SK-N-SH (cell line): ENCODE measurements at regions not wholly inside any gene's neighbourhood (a gene's known extent, or its start where the extent isn't known, plus 50 kb on each side); places are given as distances from the start of the nearest gene placed in this dataset.

Source experiments
- CTCF ChIA-PET: fragments of 300-600, 350-600 bp; formaldehyde crosslinking; extraction: SDS; loops from one replicate; lab custom pipeline; 2021; lab: Yijun Ruan, JAX
- POLR2A ChIA-PET: fragments of 350-600 bp; sonication (Branson Sonifier 250); formaldehyde crosslinking; extraction: SDS; loops from one replicate; lab custom pipeline; 2020; ENCODE audit warnings: antibody characterized with exemption, inconsistent platforms; lab: Yijun Ruan, JAX
- DNase-seq: peaks from one replicate; pipeline ENCODE4 v3.0.0; 2012
- H2AFZ ChIP-seq: fragments of 200-600 bp; sonication (generic); 2 replicates; pipeline ENCODE4 v1.8.1; 2016; ENCODE audit warnings: antibody characterized with exemption, mild to moderate bottlenecking, low read depth
- H3F3A ChIP-seq: fragments of 200-600 bp; sonication (generic); replicated peaks from 2 replicates; pipeline ENCODE3; 2016; ENCODE audit warnings: antibody characterized with exemption, mild to moderate bottlenecking; ENCODE audit not compliant: insufficient read depth
- H3K27ac ChIP-seq, 2 experiments: fragments of 200-500 bp in 1 of 2; fragments of 200-600 bp in 1 of 2; sonication (Bioruptor generic) in 1 of 2; sonication (generic), shearing (Covaris generic) in 1 of 2; 2 replicates each; pipeline versions ENCODE4 v1.5.1 to v1.6.1; 2014 to 2016; ENCODE audit warnings: low read depth in 2 of 2, inconsistent platforms in 1 of 2, low read length in 1 of 2, mild to moderate bottlenecking in 1 of 2, mixed read lengths in 1 of 2
- H3K27me3 ChIP-seq: fragments of 200-600 bp; sonication (generic), shearing (Covaris generic); 2 replicates; pipeline ENCODE4 v1.6.1; 2016; ENCODE audit warnings: mixed run types; ENCODE audit not compliant: insufficient read depth
- H3K36me3 ChIP-seq, 2 experiments: fragments of 200-500 bp in 1 of 2; fragments of 200-600 bp in 1 of 2; sonication (Bioruptor generic) in 1 of 2; sonication (generic) in 1 of 2; replicated peaks in 1 of 2; 2 replicates each; pipeline versions ENCODE3 to v1.5.1; 2014 to 2016; ENCODE audit warnings: low read length in 1 of 2, mild to moderate bottlenecking in 1 of 2; ENCODE audit not compliant: insufficient read depth in 2 of 2, control insufficient read depth in 1 of 2
- H3K4me1 ChIP-seq, 2 experiments: fragments of 200-500 bp in 1 of 2; fragments of 200-600 bp in 1 of 2; sonication (Bioruptor generic) in 1 of 2; sonication (generic), shearing (Covaris generic) in 1 of 2; 2 replicates each; pipeline versions ENCODE4 v1.5.1 to v1.6.1; 2014 to 2016; ENCODE audit warnings: low read depth in 1 of 2, low read length in 1 of 2, mixed run types in 1 of 2; ENCODE audit not compliant: insufficient read depth in 2 of 2, control insufficient read depth in 1 of 2
- H3K4me2 ChIP-seq: fragments of 200-600 bp; sonication (generic), shearing (Covaris generic); 2 replicates; pipeline ENCODE4 v1.6.1; 2017; ENCODE audit warnings: mixed run types
- H3K4me3 ChIP-seq, 2 experiments: fragments of 200-500 bp in 1 of 2; fragments of 200-600 bp in 1 of 2; sonication (Bioruptor generic) in 1 of 2; sonication (generic), shearing (Covaris generic) in 1 of 2; 2 replicates each; pipeline versions ENCODE4 v1.5.1 to v1.8.1; 2014 to 2016; ENCODE audit warnings: low read depth in 2 of 2, inconsistent platforms in 1 of 2, low read length in 1 of 2, mild to moderate bottlenecking in 1 of 2, mixed read lengths in 1 of 2, moderate library complexity in 1 of 2
- H3K79me2 ChIP-seq: fragments of 200-600 bp; sonication (generic); 2 replicates; pipeline ENCODE4 v1.8.1; 2017; ENCODE audit warnings: mild to moderate bottlenecking; ENCODE audit not compliant: insufficient read depth
- H3K9ac ChIP-seq: fragments of 200-600 bp; sonication (generic); 2 replicates; pipeline ENCODE4 v1.6.1; 2017; ENCODE audit warnings: mixed run types
- H3K9me2 ChIP-seq: fragments of 200-600 bp; sonication (generic); 2 replicates; pipeline ENCODE4 v1.6.1; 2017; ENCODE audit warnings: mixed run types
- H3K9me3 ChIP-seq: fragments of 200-600 bp; sonication (generic); 2 replicates; pipeline ENCODE4 v1.6.1; 2017; ENCODE audit warnings: mixed run types, mild to moderate bottlenecking, moderate library complexity
- H4K20me1 ChIP-seq: fragments of 200-600 bp; sonication (generic); 2 replicates; pipeline ENCODE4 v1.6.1; 2017; ENCODE audit warnings: mild to moderate bottlenecking, mixed run types; ENCODE audit not compliant: insufficient read depth
- CHD2 ChIP-seq: fragments of 150-350 bp; IDR thresholded peaks from 2 replicates; pipeline ENCODE4 v1.6.1; 2018; ENCODE audit warnings: low read length; ENCODE audit not compliant: partially characterized antibody
- EZH2phosphoT487 ChIP-seq: fragments of 200-600 bp; sonication (generic); IDR thresholded peaks from 2 replicates; pipeline ENCODE4 v1.6.1; 2017; ENCODE audit warnings: low read depth, mixed run types, mild to moderate bottlenecking, antibody characterized with exemption, moderate library complexity, borderline replicate concordance
- FOSL2 ChIP-seq: IDR thresholded peaks from 2 replicates; pipeline ENCODE4 v1.4.0; 2012; ENCODE audit warnings: low read depth, mild to moderate bottlenecking, moderate library complexity, borderline replicate concordance
- FOXJ3 ChIP-seq: sonication (generic); formaldehyde crosslinking; IDR thresholded peaks from 2 replicates; pipeline ENCODE4 v1.5.1; 2020; ENCODE audit warnings: mild to moderate bottlenecking, missing genetic modification reagents
- IRF3 ChIP-seq: fragments of 150-350 bp; IDR thresholded peaks from 2 replicates; pipeline ENCODE4 v1.6.1; 2016; ENCODE audit warnings: mild to moderate bottlenecking, low read depth, low read length
- JUND ChIP-seq: IDR thresholded peaks from 2 replicates; pipeline ENCODE4 v1.4.0; 2012
- MEF2A ChIP-seq: IDR thresholded peaks from 2 replicates; pipeline ENCODE4 v1.4.0; 2012; ENCODE audit warnings: low read depth, borderline replicate concordance
- MXI1 ChIP-seq: IDR thresholded peaks from 2 replicates; pipeline ENCODE4 v1.6.1; 2012; ENCODE audit warnings: mild to moderate bottlenecking, low read depth, low read length, improper control_type of control experiment
- NFIC ChIP-seq: IDR thresholded peaks from 2 replicates; pipeline ENCODE4 v1.4.0; 2012; ENCODE audit warnings: borderline replicate concordance
- POLR2AphosphoS5 ChIP-seq: IDR thresholded peaks from 2 replicates; pipeline ENCODE4 v1.6.1; 2012; ENCODE audit warnings: low read depth, low read length
- REST ChIP-seq: IDR thresholded peaks from 2 replicates; pipeline ENCODE4 v1.6.1; 2012; ENCODE audit warnings: mild to moderate bottlenecking, low read depth, low read length, moderate library complexity
- RFX5 ChIP-seq: IDR thresholded peaks from 2 replicates; pipeline ENCODE4 v1.6.1; 2012; ENCODE audit warnings: mild to moderate bottlenecking, improper control_type of control experiment, low read length
- RXRA ChIP-seq: IDR thresholded peaks from 2 replicates; pipeline ENCODE4 v1.4.0; 2012; ENCODE audit warnings: low read depth, mild to moderate bottlenecking, borderline replicate concordance
- TAF1 ChIP-seq: IDR thresholded peaks from 2 replicates; pipeline ENCODE4 v1.6.1; 2012; ENCODE audit warnings: low read depth, mild to moderate bottlenecking, low read length, moderate library complexity, borderline replicate concordance
- TCF12 ChIP-seq: IDR thresholded peaks from 2 replicates; pipeline ENCODE4 v1.4.0; 2012
- TEAD4 ChIP-seq: IDR thresholded peaks from 2 replicates; pipeline ENCODE4 v1.4.0; 2012; ENCODE audit warnings: mild to moderate bottlenecking, borderline replicate concordance; ENCODE audit not compliant: insufficient read depth
- USF2 ChIP-seq: fragments of 150-350 bp; IDR thresholded peaks from 2 replicates; pipeline ENCODE4 v1.6.1; 2017; ENCODE audit warnings: antibody characterized with exemption, low read length, low read depth, borderline replicate concordance
- ZBTB33 ChIP-seq: IDR thresholded peaks from 2 replicates; pipeline ENCODE4 v1.4.0; 2012; ENCODE audit warnings: low read depth, borderline replicate concordance
- WGBS: methylation state at CpG from one replicate; pipeline ENCODE4 v1.1.6; 2017; ENCODE audit warnings: low lambda C conversion rate; 5-methylcytosine and 5-hydroxymethylcytosine counted together
- TF ChIP-seq, protein P1 (sequence below): IDR thresholded peaks from 2 replicates; pipeline ENCODE4 v1.4.0; 2012; ENCODE audit warnings: low read depth, borderline replicate concordance

GRCh38 chr1:169044296-169044695 is 62.2 kb upstream of the ATP1B1 start:
- CTCF ChIA-PET: no interaction called here
- Histone ChIP-seq H3K27me3 (no peaks in the 10 kb centered on the region), H2AFZ (no peak overlapping the region), H3K4me2 (no peak overlapping the region), H4K20me1 (no peaks in the 10 kb centered on the region), H3K9ac (no peak overlapping the region), H3K4me3 (no peak overlapping the region), H3F3A (no peaks in the 10 kb centered on the region), H3K36me3 (no peaks in the 10 kb centered on the region), H3K27ac (no peak overlapping the region), H3K9me3 (no peaks in the 10 kb centered on the region), H3K9me2 (no peaks in the 10 kb centered on the region), H3K79me2 (no peaks in the 10 kb centered on the region), H3K4me1 (peaks cover 0 to 7% of the 10 kb centered on the region in 2 experiments; a peak in 1 of 4 replicates)
- POLR2A ChIA-PET: no interaction called here
- TF ChIP-seq REST (no peak), NFIC (no peak), EZH2phosphoT487 (no peak), ZBTB33 (no peak), FOXJ3 (CRISPR knock-in tag) (no peak), IRF3 (no peak), CHD2 (no peak), MXI1 (no peak), USF2 (no peak), FOSL2 (no peak), JUND (no peak), TEAD4 (no peak), MEF2A (no peak), RXRA (no peak), RFX5 (no peak), POLR2AphosphoS5 (no peak), TAF1 (no peak), TCF12 (no peak)
- TF ChIP-seq, protein P1, sequence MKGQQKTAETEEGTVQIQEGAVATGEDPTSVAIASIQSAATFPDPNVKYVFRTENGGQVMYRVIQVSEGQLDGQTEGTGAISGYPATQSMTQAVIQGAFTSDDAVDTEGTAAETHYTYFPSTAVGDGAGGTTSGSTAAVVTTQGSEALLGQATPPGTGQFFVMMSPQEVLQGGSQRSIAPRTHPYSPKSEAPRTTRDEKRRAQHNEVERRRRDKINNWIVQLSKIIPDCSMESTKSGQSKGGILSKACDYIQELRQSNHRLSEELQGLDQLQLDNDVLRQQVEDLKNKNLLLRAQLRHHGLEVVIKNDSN: no peak
- DNase-seq: no peak
- WGBS: 74% methylated on average over 3 of the region's 3 CpGs
